Progenitor cell of endocrine pancreas (in vitro differentiated cells): ENCODE measurements at regions not wholly inside any gene's neighbourhood (a gene's known extent, or its start where the extent isn't known, plus 50 kb on each side); places are given as distances from the start of the nearest gene placed in this dataset.

Experiments
- DNase-seq: peaks from one replicate; pipeline ENCODE4 v3.0.0; 2021; ENCODE audit warnings: low spot score; ENCODE audit not compliant: unreplicated experiment
- H3K27ac Mint-ChIP-seq: 2 replicates; pipeline ENCODE4 v1.8.0; 2021; ENCODE audit warnings: mild to moderate bottlenecking, moderate library complexity, mixed read lengths
- H3K27me3 Mint-ChIP-seq: 2 replicates; pipeline ENCODE4 v1.8.0; 2021; ENCODE audit warnings: mixed read lengths
- H3K36me3 Mint-ChIP-seq: 2 replicates; pipeline ENCODE4 v1.8.0; 2022; ENCODE audit warnings: mixed read lengths; ENCODE audit not compliant: insufficient read depth
- H3K4me1 Mint-ChIP-seq: 2 replicates; pipeline ENCODE4 v1.8.0; 2021; ENCODE audit warnings: low read depth, mixed read lengths
- H3K4me3 Mint-ChIP-seq: 2 replicates; pipeline ENCODE4 v1.8.0; 2021; ENCODE audit warnings: low read depth, mild to moderate bottlenecking, moderate library complexity, mixed read lengths
- H3K9me3 Mint-ChIP-seq: 2 replicates; pipeline ENCODE4 v1.8.0; 2021; ENCODE audit warnings: low read depth, mixed read lengths
- CTCF ChIP-seq: fragments of 200-600 bp; sonication (generic); IDR thresholded peaks from one replicate; pipeline ENCODE4 v1.5.0; 2021; ENCODE audit warnings: antibody characterized with exemption, mild to moderate bottlenecking; ENCODE audit not compliant: unreplicated experiment

- peaks cover 7% of the 10 kb centered on the region for H3K9me3 Mint-ChIP-seq
- no peak for DNase-seq
- H3K27me3 Mint-ChIP-seq = no peaks in the 10 kb centered on the region
- H3K4me3 Mint-ChIP-seq = no peak overlapping the region
- no peaks in the 10 kb centered on the region for H3K4me1 Mint-ChIP-seq
- H3K36me3 Mint-ChIP-seq = no peaks in the 10 kb centered on the region
- no peak for TF ChIP-seq CTCF
- H3K27ac Mint-ChIP-seq = no peak overlapping the region
Observed at GRCh38 chr1:88354256-88354655, 329.8 kb upstream of the PKN2 start.

- Mint-ChIP-seq H3K27ac (no peak overlapping the region), H3K4me1 (no peaks in the 10 kb centered on the region), H3K9me3 (peaks cover 3% of the 10 kb centered on the region), H3K36me3 (no peaks in the 10 kb centered on the region), H3K27me3 (no peaks in the 10 kb centered on the region), H3K4me3 (no peak overlapping the region)
- DNase-seq = no peak
- no peak for TF ChIP-seq CTCF
Observed at GRCh38 chr1:88357729-88358128, 326.3 kb upstream of the PKN2 start.

DNA sequence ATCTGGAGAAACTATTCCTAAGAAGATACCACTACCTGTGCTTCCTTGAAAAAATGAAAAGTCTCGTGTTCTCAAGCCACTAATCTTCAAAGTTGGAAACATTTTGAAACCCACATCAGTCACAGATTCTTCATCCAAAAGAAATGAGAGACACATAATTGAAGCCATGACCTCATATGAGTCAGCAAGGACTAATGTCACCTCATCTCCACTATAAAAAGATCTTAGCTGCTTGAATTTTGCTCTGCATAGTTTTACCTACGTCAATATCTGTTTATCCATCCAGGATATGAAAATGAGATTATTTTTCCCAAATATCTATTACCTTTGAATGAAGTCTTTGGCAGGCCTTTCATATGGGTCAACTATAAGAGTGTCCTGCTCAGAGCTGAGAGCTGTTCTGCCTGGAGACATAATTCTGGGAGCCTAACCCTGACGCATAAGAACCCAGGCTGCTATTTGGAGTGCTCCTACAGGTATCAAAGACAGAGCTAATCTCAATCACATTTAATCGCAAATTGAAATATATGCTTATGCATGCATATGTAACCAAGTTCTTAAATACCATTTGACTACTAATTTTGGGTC, 312.5 kb upstream of the PKN2 start:
- H3K9me3 Mint-ChIP-seq = no peaks in the 10 kb centered on the region
- H3K36me3 Mint-ChIP-seq = no peaks in the 10 kb centered on the region
- H3K4me3 Mint-ChIP-seq = no peak overlapping the region
- peaks cover 5% of the 10 kb centered on the region for H3K4me1 Mint-ChIP-seq
- no peak for DNase-seq
- H3K27me3 Mint-ChIP-seq = peaks cover 26% of the 10 kb centered on the region
- no peak for TF ChIP-seq CTCF
- H3K27ac Mint-ChIP-seq = no peak overlapping the region

DNA sequence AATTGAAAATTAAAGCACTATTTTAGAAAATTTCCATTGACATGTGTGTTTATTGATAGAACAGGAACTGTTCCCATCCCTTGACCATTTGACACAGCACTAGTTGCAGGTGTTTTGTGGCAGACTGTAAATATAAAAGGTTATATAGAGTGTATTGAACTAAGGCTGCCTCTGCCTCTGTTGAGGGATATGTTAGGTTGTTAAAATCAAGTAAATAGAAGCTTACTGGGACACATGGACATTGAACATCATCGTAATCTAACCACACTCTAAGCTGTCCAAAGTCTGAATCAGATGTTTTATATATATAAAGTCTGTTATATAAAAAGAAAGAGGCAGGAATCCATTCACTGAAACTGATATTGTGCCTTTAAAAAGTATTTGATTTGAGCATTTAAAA, 308.1 kb upstream of the PKN2 start:
- no peak for TF ChIP-seq CTCF
- no peak for DNase-seq
- H3K4me1 Mint-ChIP-seq = no peaks in the 10 kb centered on the region
- no peak overlapping the region for H3K4me3 Mint-ChIP-seq
- H3K27ac Mint-ChIP-seq = no peak overlapping the region
- H3K36me3 Mint-ChIP-seq = no peaks in the 10 kb centered on the region
- H3K27me3 Mint-ChIP-seq = peaks cover 11% of the 10 kb centered on the region
- H3K9me3 Mint-ChIP-seq = no peaks in the 10 kb centered on the region

DNA sequence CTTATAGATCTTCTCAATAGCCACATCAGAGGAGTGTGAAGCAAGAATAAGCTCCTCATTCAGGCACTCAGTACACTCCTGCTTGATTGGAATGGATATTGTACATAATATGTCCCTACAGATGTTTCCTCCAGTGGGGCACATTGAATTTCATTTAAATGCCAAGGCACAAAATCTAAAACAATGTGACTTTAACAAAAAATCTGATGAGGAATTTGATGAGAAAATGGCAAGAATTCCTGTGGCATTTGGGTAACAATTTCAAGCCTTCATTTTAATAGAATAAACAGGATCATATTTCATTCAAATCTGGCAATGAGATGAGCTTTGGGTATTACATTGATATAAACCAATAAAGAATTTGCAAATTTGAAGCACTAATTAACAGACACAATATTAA, 307.7 kb upstream of the PKN2 start:
- H3K4me1 Mint-ChIP-seq = no peaks in the 10 kb centered on the region
- no peak for TF ChIP-seq CTCF
- H3K9me3 Mint-ChIP-seq = no peaks in the 10 kb centered on the region
- no peaks in the 10 kb centered on the region for H3K36me3 Mint-ChIP-seq
- no peak overlapping the region for H3K4me3 Mint-ChIP-seq
- peaks cover 11% of the 10 kb centered on the region for H3K27me3 Mint-ChIP-seq
- no peak for DNase-seq
- H3K27ac Mint-ChIP-seq = no peak overlapping the region
